GM12892 (cell line): ENCODE measurements at regions not wholly inside any gene's neighbourhood (a gene's known extent, or its start where the extent isn't known, plus 50 kb on each side); places are given as distances from the start of the nearest gene placed in this dataset.

Source experiments
- DNase-seq: peaks from one replicate; pipeline ENCODE4 v3.0.0; 2011; ENCODE audit not compliant: insufficient read length
- FAIRE-seq: peaks from 2 replicates; lab custom pipeline; 2011; peaks lifted over from hg19 to GRCh38; lab: Jason Lieb, UNC
- POLR2A ChIP-seq: IDR thresholded peaks from 2 replicates; pipeline ENCODE4 v1.6.1; 2011; ENCODE audit warnings: low read depth, low read length, control low read depth
- POLR2AphosphoS5 ChIP-seq: IDR thresholded peaks from 2 replicates; pipeline ENCODE4 v1.6.1; 2011; ENCODE audit warnings: low read depth, low read length, control low read depth
- TAF1 ChIP-seq: IDR thresholded peaks from 2 replicates; pipeline ENCODE4 v1.6.1; 2011; ENCODE audit warnings: low read depth, mild to moderate bottlenecking, control low read depth, low read length, borderline replicate concordance

DNA sequence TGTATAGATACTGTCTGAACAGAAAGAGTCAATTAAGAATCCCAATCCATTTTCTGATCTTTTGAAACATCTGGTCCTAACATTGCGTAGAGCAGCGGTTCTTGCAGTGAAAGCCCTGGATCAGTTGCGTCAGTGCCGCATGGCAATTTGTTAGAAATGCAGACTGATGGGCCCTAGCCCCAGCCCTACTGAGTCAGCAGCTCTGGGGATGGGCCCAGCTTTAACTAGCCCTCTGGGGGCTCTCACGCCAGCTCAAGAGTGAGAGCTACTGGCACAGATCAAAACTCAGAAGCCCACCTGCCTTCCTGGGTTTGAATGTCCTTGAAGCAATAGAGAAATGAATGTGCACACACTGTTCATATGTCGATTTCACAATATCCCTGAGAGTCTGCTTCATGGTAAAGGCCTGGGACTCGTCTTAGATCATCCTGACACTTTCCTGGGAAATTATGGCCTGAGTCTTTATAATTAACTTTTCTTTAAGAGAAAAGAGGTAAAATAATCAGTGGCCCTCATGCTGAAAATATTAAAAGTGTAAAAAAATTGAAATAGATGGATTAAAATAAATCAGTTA, 206.8 kb upstream of the TMTC4 start:
- no peak for TF ChIP-seq POLR2AphosphoS5
- no peak for TF ChIP-seq TAF1
- TF ChIP-seq POLR2A: no peak
- no peak for FAIRE-seq
- no peak for DNase-seq

- FAIRE-seq (no peak), DNase-seq (no peak)
- TF ChIP-seq POLR2A (no peak), TAF1 (no peak), POLR2AphosphoS5 (no peak)
Observed at GRCh38 chr13:100880166-100880565, 205.6 kb upstream of the TMTC4 start.

DNA sequence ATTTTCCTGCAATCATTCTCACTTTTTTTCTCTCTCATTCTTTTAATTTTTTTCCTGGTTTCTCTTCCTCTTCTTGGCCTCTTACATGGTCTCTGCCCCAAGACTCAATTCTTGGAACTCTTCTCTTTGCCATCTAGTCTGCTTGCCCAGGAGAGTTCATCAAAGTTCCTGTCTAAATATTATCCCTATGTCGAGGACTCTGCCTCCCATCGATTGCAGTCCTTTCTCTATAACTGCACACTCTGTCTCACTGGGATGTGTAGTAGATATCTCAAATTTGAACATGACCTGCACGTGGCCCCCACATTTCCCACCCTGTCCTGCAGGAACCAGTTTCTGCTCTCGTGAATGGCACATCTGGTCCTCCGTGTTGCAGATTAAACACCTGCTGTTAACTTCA, 204.7 kb upstream of the TMTC4 start:
- no peak for TF ChIP-seq TAF1
- TF ChIP-seq POLR2AphosphoS5: no peak
- TF ChIP-seq POLR2A: no peak
- no peak for DNase-seq
- FAIRE-seq: no peak

- TF ChIP-seq TAF1 (no peak), POLR2A (no peak), POLR2AphosphoS5 (no peak)
- no peak for FAIRE-seq
- DNase-seq: no peak
Observed at GRCh38 chr13:100876044-100876403, 201.4 kb upstream of the TMTC4 start.

DNA sequence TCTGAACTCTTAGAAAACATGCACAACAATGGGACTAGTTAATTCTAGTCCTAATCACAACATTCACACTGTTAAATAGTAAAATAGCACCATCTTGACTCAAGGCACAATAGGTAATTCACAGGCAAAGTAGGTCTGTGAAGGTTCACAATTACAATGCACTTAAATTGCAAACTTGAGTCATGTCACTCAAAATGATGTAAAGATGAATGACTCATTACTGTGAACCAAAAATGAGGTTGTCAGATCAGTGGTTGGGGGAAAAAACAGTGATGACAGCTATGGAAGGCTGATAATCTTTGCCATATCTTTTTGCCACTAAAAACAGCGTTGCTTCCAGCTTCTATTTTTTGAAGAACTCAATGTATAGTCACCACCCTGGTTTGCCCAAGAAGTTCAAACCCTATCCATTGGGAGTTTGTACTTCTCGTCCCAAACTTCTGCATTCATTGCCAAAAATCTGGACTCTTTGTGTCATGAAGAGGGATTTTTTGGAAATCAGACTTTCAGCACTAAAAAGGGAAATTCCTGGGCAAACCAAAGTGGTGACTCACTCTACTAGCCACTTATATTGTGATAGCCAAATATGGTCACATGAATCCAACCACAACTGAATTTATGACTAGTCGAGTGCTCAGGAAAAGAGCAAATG, 200.9 kb upstream of the TMTC4 start:
- FAIRE-seq (no peak), DNase-seq (no peak)
- TF ChIP-seq POLR2AphosphoS5 (no peak), TAF1 (no peak), POLR2A (no peak)

DNA sequence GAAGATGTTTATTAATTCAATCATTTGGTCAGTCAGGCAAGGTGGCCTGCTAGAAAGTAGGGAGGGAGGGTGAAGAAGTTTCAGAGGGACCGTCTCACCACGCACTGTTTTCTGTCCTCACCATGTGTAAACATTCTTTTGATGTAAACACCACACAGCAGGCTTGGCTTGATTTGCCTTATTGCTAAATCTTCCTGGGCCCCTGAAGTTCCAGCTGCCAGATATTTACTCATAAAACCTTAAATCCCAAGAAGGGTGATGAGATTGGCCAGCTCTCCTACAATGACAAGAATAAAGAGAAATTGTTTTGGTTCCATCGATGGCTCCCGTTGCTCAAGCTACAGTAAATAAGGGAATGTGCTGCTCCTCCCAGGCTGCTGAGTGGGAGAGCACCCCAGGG, 198.2 kb upstream of the TMTC4 start:
- TF ChIP-seq POLR2A (no peak), TAF1 (no peak), POLR2AphosphoS5 (no peak)
- FAIRE-seq (no peak), DNase-seq (no peak)

DNA sequence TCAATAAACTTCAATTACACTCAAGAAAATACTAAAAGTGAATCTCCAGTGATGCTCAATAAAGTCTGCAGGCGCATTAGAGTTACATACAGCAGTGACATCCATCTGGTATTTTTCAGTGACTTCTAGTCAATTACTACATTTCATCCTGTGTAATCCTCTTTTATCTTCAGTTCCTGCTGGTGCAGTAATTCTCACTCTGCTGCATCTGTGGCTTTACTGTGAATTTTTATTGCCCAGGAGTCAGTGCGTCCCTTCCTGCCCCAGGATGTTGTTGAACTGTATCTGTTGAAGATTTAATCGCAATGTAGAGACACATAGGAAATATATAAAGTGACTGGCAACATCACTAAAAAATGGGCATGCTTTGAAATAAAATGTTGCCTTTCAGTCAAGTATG, 196.3 kb upstream of the TMTC4 start:
- no peak for FAIRE-seq
- no peak for DNase-seq
- TF ChIP-seq POLR2A: no peak
- TF ChIP-seq TAF1: no peak
- no peak for TF ChIP-seq POLR2AphosphoS5

DNA sequence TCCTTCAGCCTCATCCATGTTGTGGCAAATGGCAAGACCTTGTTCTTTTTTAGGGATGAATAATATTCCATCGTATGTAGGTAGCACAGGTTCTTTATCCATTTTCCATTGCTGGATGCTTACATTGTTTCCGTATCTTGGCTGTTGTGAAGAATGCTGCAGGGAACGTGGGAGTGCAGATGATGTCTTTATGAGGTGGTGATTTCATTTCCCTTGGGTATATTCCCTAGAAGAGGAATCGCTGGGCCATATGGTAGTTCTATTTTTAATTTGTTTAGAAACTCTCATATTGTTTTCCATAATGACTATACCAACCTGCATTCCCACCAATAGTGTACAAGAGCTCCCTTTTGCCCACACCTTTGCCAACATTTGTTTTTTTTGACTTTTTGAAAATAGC, 186.3 kb upstream of the TMTC4 start:
- no peak for TF ChIP-seq POLR2AphosphoS5
- no peak for TF ChIP-seq POLR2A
- no peak for TF ChIP-seq TAF1
- FAIRE-seq (no peak), DNase-seq (no peak)

DNA sequence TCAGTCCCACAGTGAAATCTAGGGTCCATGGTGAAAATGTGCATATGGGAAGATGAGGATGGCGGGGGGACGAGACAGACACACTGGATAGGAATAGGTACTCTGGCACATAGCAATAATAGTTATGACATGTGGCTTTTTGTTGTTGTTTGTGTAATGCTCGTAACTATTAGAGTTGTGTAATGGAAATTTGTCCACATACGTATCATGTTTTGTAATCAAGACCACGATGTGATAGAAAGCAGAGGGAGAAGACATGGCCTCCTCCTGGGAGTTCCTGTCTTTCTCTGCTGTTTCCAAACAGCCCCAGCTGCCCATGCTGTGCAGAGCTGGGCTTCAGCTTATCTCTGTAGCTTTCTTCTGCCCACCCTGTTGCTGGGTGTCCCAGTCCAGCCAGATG, 185.3 kb upstream of the TMTC4 start:
- FAIRE-seq (no peak), DNase-seq (no peak)
- TF ChIP-seq POLR2A (no peak), TAF1 (no peak), POLR2AphosphoS5 (no peak)

DNA sequence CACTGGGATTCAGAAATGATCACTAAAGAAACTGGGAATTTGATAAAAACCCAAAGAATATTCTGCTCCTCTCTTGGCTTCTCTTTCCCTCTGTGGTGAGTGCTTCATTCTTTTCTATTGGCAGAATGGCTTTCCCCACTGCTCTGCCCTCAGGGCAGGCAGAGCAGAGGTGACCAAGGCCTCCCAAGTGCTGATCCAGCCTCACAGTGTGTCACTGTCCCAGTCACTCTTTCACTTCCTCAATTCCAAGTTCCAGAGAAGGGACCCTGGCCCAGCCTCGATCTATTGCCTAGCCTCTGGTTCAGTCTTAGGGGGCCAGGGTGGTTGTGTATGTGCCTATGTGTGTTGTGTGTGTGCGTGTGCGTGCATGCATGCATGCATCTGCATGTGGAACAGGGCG, 180.6 kb upstream of the TMTC4 start:
- no peak for DNase-seq
- TF ChIP-seq POLR2A (no peak), TAF1 (no peak), POLR2AphosphoS5 (no peak)
- FAIRE-seq: no peak

- no peak for TF ChIP-seq POLR2AphosphoS5
- TF ChIP-seq TAF1: no peak
- no peak for TF ChIP-seq POLR2A
- FAIRE-seq: no peak
- no peak for DNase-seq
Observed at GRCh38 chr13:100854006-100854405, 179.4 kb upstream of the TMTC4 start.

- no peak for FAIRE-seq
- DNase-seq: no peak
- no peak for TF ChIP-seq TAF1
- TF ChIP-seq POLR2AphosphoS5: no peak
- no peak for TF ChIP-seq POLR2A
Observed at GRCh38 chr13:100853434-100853833, 178.8 kb upstream of the TMTC4 start.

GRCh38 chr13:100852146-100852545, 177.6 kb upstream of the TMTC4 start:
- TF ChIP-seq POLR2A (no peak), TAF1 (no peak), POLR2AphosphoS5 (no peak)
- no peak for FAIRE-seq
- DNase-seq: no peak

DNA sequence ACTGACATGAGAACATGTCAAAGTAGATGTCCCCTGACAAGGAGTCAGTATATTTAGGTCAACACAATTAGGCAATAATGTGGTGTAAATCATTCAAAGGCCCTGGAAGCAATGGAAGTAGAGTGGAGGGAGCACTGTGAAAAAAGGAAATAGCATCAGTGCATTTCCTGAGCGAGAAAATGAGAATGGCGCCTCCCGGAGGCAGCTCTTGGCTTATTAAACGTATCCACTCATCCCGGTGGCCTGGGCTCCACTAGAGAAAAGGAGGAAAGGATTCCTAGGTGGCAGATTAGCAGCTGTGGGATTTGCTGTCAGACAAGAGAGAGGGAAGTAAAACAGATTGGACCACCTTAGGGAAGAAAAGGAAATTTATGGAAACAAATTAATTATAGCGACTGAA, 173.7 kb upstream of the TMTC4 start:
- DNase-seq: no peak
- no peak for TF ChIP-seq POLR2A
- no peak for TF ChIP-seq POLR2AphosphoS5
- TF ChIP-seq TAF1: no peak
- FAIRE-seq: no peak
